ENCODE measurements at regions not wholly inside any gene's neighbourhood (a gene's known extent, or its start where the extent isn't known, plus 50 kb on each side); places are given as distances from the start of the nearest gene placed in this dataset.

DNA sequence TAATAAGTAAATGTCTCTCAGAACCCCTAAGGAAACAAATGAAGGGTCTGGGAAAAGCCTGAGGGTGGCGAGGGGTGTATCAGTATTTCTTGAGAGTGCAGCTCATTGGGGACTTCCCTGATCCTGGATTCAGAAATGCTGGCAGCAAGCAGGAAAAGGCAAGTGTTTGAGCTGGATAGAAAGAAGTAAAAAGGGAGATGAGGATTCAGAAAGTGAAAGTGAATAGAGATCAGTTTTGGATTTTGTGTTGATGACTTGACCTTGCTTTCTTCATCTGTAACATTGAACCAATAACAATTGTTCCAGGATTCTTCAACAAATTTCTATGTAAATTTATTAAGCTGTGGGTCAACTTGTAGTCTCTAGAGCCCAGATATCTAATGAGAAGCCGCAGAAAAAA is 66.9 kb upstream of the CTSC start:
- no peak for FAIRE-seq

GRCh38 chr11:88402784-88403183 is 65.2 kb upstream of the CTSC start:
- FAIRE-seq = no peak

- FAIRE-seq = no peak
These were observed 64.7 kb upstream of the CTSC start for GRCh38 chr11:88402192-88402715.

GRCh38 chr11:88398791-88399570 is 61.4 kb upstream of the CTSC start:
- FAIRE-seq = peak; percentile 5

DNA sequence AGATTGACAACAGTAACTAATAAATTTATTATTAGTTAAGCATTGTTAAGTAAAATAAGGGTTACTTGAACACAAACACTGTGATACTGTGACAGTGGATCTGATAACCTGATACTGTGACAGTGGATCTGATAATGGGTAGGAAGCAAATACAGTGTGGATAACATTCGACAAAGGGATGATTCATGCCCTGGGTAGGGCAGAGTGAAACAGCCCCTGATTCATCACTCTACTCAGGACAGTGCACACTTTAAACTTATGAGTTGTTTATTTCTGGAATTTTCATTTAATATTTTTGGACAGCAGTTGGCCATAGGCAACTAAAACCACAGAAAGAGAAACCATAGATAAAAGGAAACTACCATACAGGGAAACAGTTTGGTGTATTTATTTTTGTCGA is 60.8 kb upstream of the CTSC start:
- FAIRE-seq = no peak

GRCh38 chr11:88390254-88390653 is 52.7 kb upstream of the CTSC start:
- FAIRE-seq = no peak

DNA sequence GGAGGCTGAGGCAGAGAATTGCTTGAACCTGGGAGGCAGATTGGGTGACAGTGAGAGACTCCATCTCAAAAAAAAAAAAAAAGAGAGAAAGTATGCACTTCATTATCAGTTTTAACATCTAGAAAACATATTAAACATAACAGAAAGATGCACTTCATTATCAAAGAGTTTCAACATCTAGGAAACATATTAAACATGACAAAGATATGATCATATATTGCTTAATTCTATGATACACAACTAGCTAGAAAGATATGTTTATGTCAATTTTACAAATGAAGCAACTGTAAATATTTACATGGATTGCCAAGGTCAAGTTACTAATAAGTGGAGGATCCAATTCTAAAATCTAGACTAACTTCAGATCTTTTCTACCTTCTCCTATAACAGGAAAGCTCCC is 50.4 kb upstream of the CTSC start:
- no peak for FAIRE-seq

All from islet of Langerhans (tissue), 1 donor.